HG03378 (cell line): ENCODE measurements at regions not wholly inside any gene's neighbourhood (a gene's known extent, or its start where the extent isn't known, plus 50 kb on each side); places are given as distances from the start of the nearest gene placed in this dataset.
"Not testable (repeated sequence)": the region's sequence is repeated elsewhere in the genome, so short reads cannot be mapped to it uniquely, and the experiment has no call there.

Experiments
- ATAC-seq: cut with Tn5 transposase; IDR thresholded peaks from one replicate; pipeline ENCODE4 v1.9.1; 2021; ENCODE audit warnings: mild to moderate bottlenecking, moderate library complexity; ENCODE audit not compliant: unreplicated experiment

DNA sequence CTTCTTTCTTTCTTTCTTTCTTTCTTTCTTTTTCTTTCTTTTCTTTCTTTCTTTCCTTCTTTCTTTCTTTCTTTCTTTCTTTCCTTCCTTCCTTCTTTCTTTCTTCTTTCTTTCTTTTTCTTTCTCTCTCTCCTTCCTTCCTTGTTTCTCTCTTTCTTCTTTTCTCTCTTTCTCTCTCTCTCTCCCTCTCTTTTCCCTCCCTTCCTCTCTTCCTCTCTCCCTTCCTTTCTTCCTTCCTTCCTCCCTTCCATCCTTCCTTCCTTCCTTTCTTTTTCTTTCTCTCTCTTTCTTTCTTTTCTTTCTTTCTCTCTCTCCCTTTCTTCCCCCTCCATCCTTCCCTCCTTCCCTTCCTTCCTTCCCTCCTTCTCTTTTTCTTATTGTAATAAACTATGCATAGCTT is 105.5 kb downstream of the ZBTB18 start:
- ATAC-seq: not testable (repeated sequence)

DNA sequence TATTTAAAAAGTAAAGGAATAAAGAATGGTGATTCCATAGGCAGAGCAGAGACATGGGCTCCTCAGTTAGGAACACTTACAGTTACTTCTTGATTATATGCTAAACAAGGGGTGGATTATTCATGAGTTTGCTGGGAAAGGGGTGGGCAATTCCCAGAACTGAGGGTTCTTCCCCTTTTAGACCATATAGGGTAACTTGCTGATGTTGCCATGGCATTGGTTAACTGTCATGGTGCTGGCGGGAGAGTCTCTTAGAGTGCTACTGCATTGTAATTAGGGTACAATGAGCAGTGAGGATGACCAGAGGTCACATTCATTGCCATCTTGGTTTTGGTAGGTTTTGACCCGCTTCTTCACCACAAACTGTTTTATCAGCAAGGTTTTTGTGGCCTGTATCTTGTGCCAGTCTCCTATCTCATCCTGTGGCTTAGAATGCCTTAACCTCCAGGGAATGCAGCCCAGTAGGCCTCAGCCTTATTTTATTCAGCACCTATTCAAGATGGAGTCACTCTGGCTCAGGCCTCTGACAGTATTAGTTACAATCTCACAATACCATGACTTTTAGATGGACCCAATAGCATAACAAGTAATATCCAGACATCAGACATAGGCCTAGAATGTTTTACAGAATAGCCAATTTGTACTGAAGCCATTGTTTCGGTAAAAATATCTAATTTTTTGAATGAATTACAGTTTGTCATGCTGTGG is 106.8 kb downstream of the ZBTB18 start:
- ATAC-seq: no peak

DNA sequence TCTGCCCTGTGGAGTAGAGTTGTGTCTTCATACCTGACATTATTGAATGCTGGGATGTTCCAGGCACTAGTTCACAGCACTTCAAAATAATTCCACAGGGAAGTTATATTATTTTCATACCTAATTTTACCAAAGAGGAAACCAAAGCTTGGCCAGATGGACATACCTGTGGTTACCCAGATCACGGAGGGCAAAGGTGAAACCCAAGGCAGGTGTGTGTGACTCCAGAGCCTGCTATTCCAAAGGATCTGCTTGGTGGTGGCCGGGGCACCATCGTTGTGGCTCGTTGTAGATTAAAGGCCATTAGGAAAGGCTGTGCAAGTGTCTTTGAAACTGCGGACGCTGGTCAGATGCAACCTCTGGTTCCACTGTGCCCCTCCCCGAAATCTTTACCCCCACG is 108.6 kb downstream of the ZBTB18 start:
- no peak for ATAC-seq

DNA sequence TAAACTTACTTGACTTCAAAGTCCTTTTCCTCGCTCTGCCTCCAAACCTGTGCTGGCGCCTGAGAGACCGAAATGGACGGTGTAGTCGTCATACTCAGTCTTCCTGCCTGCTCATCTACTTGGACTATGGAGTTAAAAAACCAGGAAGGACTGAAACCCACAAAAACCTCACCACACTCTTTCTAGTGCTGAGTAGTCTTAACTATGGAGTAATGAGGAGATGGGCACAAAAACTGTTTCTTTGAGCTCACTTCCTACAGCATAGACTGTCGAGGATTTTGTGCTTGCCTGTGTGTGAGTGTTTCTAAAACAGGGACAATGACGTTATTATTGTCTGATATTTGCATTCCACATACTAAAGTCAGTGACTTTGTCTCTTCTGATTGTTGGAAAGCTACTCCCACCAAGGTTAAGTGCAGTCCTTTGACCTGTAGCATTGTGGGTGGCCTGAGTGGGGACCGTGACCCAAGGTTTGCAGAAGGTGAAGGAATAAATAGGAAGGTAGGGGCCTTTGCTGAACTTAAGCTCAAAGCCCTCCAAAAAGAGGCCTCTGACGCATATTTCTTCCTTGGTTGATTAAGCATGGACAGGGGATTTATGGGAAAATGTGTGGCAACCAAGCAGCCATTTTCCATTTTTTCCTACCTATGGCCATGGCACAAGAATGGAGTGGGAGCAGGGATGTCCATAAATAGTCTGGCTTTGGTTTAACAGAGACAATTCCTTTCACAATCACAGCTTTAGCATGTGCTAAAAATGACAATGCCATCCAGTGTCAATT is 109.6 kb downstream of the ZBTB18 start:
- no peak for ATAC-seq

- ATAC-seq: no peak
Measured at GRCh38 chr1:244161236-244161510, 110.1 kb downstream of the ZBTB18 start.

DNA sequence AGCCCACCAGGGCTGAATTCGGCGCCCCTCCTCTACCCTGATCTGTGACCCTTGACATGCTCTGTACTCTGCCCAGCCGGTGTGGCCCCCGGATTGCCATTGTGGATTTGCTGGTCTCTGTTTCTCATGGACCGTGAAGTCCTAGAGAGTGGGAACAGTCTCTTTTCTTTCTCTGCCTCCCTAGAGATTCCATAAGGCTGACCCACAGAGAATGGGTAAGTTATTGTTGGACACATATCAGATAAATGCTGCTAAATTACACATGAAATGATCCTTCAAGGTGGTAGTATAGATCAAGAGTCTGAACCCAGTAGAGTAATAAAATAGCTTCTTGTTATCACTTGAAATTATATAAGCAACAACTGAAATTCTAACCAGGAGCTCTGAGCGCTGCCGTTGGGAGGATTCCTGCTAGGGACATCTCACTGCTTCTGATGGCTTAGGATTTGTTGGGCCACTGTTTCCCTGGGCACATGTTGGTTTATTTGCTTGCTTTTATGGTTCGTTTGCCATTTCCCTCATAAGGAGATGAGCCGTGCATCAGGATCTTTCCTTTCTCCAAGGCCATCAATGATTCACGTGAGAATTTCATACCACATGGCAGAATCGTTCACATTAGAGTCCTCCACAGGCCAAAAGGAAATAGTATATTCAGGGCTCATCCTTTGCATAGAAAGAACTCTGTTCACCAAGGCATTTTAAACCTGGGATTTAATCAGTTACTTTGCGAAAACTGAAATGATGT is 111.9 kb downstream of the ZBTB18 start:
- ATAC-seq: no peak

DNA sequence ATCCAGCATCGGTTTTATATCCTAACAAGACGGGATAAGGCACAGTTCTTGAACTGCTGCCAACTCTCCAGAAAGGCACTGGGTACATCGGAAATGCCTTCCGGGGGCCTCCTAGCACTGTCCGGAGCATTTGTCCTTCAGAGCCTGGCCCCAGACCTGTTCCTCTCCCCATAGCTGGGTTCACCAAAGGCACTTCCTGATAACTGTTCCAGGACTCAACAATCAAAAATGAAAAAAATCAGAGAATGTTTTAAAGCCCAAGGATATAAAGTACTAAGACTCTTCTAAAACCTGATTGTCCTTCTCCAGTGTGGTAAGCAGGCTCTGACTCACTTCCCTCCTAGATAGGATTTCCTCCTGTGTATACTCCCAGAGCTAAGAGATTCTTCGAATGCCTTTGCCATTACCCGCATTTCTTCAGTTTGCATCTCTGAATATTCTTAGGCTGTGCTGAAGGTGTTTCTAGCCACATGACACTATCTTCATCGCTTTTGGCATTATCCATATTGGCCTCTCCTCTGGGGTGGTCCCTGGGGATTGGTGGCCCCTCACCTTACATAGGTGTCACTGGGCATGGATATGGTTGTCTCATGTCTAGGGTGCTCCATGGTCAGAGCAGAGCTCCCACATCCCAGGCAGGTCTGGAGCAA is 112.9 kb downstream of the ZBTB18 start:
- ATAC-seq: no peak

GRCh38 chr1:244164511-244164890 is 113.4 kb downstream of the ZBTB18 start:
- no peak for ATAC-seq

- no peak for ATAC-seq
Measured at GRCh38 chr1:244165021-244165420, 113.9 kb downstream of the ZBTB18 start.

- ATAC-seq: no peak
Measured at GRCh38 chr1:244165701-244166100, 114.6 kb downstream of the ZBTB18 start.

DNA sequence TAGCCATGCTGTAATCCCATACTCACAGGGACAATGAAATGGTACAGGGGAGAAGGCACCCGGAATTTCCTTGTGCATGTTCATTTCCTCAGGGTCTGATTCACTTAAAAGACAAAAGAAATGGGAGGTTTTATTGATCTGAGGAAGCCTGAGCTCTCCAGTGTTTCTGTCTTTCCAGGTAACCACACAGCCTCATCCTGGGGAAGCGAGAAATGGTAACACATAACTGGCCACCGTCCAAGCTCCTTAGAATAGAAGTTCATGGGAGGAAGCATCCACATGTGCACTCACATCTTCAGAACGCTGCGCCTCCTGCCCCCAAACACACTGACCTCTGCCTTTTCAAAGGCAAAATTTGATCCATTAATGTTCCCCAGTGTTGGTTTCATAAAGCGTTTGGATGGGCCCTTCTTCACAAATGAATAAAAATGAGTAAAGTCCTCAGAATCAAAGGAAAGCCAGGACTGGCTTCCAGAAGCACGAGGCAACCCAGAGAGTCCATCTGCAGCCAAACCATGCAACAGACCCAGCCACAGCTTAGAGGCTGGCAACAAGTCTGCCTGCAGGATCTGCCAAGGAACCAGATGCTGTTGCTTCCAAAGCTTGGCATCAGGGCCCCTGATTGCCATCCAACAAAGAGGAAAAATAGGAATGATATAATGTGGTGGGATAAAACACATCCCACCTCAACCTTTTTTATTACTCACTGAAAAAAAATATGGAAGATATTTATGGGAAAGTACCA is 120.3 kb downstream of the ZBTB18 start:
- no peak for ATAC-seq

DNA sequence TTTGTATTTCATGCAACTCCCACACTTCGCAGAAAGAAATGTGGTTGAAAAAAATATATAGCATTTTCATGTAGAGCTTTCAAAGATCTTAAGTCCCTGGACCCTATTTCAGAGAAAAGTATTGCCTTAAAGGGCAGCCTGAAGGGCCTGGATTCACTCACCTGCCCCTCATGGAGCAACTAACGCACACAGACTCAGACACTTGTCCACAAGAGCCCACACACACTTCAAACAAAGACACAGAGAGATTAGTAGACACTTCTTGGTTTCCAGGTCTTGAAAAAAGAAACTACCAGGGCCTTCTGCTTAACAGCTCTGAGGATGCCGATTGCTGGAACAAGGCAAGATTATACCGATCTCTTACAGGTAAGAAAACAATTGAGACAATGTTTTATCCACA is 122.2 kb downstream of the ZBTB18 start:
- ATAC-seq: no peak

DNA sequence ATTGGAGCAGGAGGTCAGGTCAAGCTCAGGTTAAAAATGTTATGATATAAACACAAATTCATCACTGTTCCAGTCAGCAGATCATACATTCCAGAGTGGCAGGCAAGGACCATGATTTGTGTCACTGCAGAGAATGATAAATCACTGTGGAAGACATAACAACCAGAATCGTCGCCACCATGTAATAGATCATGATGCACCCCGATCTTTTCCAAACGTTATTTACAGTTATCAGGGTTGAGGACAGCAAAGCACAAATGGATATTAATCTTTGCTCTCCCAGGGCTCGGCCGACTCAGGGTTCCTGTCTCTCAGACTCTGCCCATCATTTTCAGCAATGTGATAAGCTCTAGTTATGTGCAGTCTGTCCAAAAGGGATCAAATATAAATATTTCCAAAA is 122.7 kb downstream of the ZBTB18 start:
- no peak for ATAC-seq

GRCh38 chr1:244174922-244175521 is 123.9 kb downstream of the ZBTB18 start:
- ATAC-seq: no peak

GRCh38 chr1:244176201-244176600 is 125.1 kb downstream of the ZBTB18 start:
- no peak for ATAC-seq

DNA sequence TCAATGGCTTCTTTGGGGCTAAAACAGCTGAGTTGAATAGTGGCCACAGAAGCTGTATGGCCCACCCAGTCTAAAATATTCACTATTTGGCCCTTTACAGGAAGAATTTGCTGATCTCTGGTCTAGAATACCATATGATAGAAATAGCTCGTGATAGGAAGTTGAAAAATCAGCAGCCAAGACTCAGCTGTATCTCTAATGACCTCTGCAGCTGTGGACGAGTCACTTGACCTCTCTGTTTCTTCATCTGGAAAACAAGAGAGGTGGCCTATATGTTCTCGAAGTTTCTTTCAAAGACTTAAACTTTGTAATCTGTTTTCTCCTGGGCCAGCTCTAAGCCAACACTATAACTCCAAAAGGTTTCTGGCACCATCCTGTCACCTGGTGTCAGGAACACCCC is 129.2 kb downstream of the ZBTB18 start:
- no peak for ATAC-seq

GRCh38 chr1:244181867-244182266 is 130.8 kb downstream of the ZBTB18 start:
- ATAC-seq: no peak

- ATAC-seq: no peak
Measured at GRCh38 chr1:244183037-244183436, 132.0 kb downstream of the ZBTB18 start.

DNA sequence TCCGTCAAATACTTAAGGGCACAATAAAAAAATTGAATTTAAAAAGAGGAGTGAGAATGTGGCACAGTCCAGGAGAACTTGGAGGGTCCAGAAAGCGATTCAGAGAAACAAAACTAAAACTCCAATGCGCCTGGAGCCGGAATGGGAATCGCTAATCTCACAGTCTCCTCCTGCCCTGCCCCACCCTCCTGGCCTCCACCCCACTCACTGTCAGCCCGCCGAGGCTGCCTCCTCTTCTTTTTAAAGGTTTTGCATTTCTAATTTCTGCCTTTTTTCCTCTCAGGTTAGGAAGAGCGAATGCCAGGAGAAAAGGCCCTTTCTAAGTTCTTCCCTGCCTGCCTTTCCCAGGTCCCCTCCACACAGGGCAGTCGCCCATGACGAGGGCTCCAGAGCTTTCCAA is 135.3 kb downstream of the ZBTB18 start:
- ATAC-seq: no peak

DNA sequence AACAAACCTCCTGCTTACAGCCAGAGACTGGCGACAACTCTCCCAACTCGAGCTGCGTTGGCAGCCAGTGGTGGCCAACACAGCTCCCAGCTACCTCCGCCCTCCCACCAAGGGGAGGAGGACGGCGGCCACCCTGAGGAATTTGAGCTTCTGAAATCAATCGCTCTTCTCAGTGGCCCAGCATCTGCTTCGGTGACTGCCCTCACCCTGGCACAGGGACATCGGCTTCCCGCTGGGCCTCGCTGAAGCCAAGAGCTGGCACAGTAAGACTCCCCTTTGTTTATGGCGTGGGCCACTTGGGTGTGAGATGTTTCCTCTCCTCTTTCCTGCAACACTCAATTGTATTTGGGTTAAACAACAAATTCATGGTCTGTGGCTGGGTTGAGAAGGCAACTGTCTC is 136.2 kb downstream of the ZBTB18 start:
- no peak for ATAC-seq

DNA sequence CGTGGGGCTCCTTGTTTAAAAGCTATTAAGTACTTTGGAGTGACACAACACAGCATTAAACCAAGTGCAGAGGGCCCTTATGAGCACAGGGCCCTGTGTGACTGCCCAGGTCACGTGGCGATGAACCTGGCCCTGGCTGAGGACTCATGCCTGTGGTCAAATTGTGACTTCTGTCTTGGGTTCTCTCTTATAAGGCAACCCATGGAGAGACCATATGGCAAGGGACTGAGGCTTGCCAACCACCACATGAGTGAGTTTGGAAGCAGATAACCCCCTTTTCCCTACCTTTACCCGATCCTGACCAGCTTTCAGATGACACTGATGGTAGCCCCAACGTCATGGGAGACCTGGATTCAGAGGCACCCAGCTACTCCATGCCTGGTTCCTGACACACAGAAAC is 140.5 kb downstream of the ZBTB18 start:
- no peak for ATAC-seq
